BE2C (cell line): ENCODE measurements at regions not wholly inside any gene's neighbourhood (a gene's known extent, or its start where the extent isn't known, plus 50 kb on each side); places are given as distances from the start of the nearest gene placed in this dataset.

Source experiments
- DNase-seq: peaks from one replicate; pipeline ENCODE4 v3.0.0-alpha.2; 2020
- H3K27me3 ChIP-seq: fragments of 250-450 bp; sonication (Bioruptor Pico); 2 replicates; pipeline ENCODE4 v1.5.1; 2020; ENCODE audit warnings: mild to moderate bottlenecking
- H3K36me3 ChIP-seq: fragments of 250-450 bp; sonication (Bioruptor Pico); 2 replicates; pipeline ENCODE4 v1.5.1; 2020; ENCODE audit warnings: mild to moderate bottlenecking
- H3K4me1 ChIP-seq: fragments of 250-450 bp; sonication (Bioruptor Pico); 2 replicates; pipeline ENCODE4 v1.5.1; 2020
- H3K4me3 ChIP-seq: 2 replicates; pipeline ENCODE4 v1.5.1; 2011; ENCODE audit warnings: low read depth, low read length
- H3K9me3 ChIP-seq: fragments of 250-450 bp; sonication (Bioruptor Pico); 2 replicates; pipeline ENCODE4 v1.5.1; 2020
- TF ChIP-seq, protein P1 (sequence below): IDR thresholded peaks from 2 replicates; pipeline ENCODE4 v1.5.1; 2012; ENCODE audit warnings: mild to moderate bottlenecking, low read depth, low read length

GRCh38 chr1:83794384-83794783 lies 204.5 kb downstream of the TTLL7 start:
- Histone ChIP-seq H3K9me3 (no peaks in the 10 kb centered on the region), H3K36me3 (no peaks in the 10 kb centered on the region), H3K4me1 (no peaks in the 10 kb centered on the region), H3K4me3 (no peak overlapping the region), H3K27me3 (no peaks in the 10 kb centered on the region)
- TF ChIP-seq, protein P1, sequence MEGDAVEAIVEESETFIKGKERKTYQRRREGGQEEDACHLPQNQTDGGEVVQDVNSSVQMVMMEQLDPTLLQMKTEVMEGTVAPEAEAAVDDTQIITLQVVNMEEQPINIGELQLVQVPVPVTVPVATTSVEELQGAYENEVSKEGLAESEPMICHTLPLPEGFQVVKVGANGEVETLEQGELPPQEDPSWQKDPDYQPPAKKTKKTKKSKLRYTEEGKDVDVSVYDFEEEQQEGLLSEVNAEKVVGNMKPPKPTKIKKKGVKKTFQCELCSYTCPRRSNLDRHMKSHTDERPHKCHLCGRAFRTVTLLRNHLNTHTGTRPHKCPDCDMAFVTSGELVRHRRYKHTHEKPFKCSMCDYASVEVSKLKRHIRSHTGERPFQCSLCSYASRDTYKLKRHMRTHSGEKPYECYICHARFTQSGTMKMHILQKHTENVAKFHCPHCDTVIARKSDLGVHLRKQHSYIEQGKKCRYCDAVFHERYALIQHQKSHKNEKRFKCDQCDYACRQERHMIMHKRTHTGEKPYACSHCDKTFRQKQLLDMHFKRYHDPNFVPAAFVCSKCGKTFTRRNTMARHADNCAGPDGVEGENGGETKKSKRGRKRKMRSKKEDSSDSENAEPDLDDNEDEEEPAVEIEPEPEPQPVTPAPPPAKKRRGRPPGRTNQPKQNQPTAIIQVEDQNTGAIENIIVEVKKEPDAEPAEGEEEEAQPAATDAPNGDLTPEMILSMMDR, result no peak
- DNase-seq, result no peak

GRCh38 chr1:83791821-83792437 lies 207.0 kb downstream of the TTLL7 start:
- Histone ChIP-seq H3K9me3 (no peaks in the 10 kb centered on the region), H3K4me1 (no peaks in the 10 kb centered on the region), H3K36me3 (no peaks in the 10 kb centered on the region), H3K27me3 (no peaks in the 10 kb centered on the region), H3K4me3 (no peak overlapping the region)
- DNase-seq, result no peak
- TF ChIP-seq, protein P1, result no peak

DNA sequence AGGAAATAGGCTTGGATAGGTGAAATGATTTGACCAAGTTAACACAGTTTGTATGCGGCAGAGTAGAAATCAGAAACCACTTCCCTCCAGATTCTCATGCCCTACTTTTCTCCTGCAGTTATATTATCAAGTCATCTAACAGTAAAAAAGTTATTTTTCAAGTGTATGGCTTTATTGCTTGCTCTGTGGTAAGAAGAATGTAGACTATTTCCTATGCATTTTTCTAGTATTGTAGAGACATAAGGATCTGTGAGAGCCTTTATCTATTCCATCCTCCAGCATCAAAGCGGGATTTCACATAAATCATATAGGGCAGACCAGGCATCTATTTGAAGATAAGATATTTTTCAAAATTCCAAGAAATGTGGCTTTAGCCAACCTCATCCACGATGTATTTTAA lies 208.5 kb downstream of the TTLL7 start:
- no peaks in the 10 kb centered on the region for H3K27me3 ChIP-seq
- TF ChIP-seq, protein P1, result no peak
- no peaks in the 10 kb centered on the region for H3K4me1 ChIP-seq
- no peak overlapping the region for H3K4me3 ChIP-seq
- H3K36me3 ChIP-seq, result no peaks in the 10 kb centered on the region
- H3K9me3 ChIP-seq, result no peaks in the 10 kb centered on the region
- no peak for DNase-seq

- no peaks in the 10 kb centered on the region for H3K9me3 ChIP-seq
- TF ChIP-seq, protein P1, result no peak
- no peaks in the 10 kb centered on the region for H3K36me3 ChIP-seq
- DNase-seq, result no peak
- no peaks in the 10 kb centered on the region for H3K4me1 ChIP-seq
- no peak overlapping the region for H3K4me3 ChIP-seq
- H3K27me3 ChIP-seq, result no peaks in the 10 kb centered on the region
Observed at GRCh38 chr1:83787246-83787998, 211.5 kb downstream of the TTLL7 start.

GRCh38 chr1:83781667-83782066 lies 217.3 kb downstream of the TTLL7 start:
- H3K9me3 ChIP-seq, result no peaks in the 10 kb centered on the region
- H3K4me3 ChIP-seq, result no peak overlapping the region
- DNase-seq, result no peak
- H3K36me3 ChIP-seq, result no peaks in the 10 kb centered on the region
- no peaks in the 10 kb centered on the region for H3K4me1 ChIP-seq
- no peaks in the 10 kb centered on the region for H3K27me3 ChIP-seq
- TF ChIP-seq, protein P1, result no peak

GRCh38 chr1:83779565-83779964 lies 219.4 kb downstream of the TTLL7 start:
- TF ChIP-seq, protein P1, result no peak
- Histone ChIP-seq H3K9me3 (no peaks in the 10 kb centered on the region), H3K4me1 (no peaks in the 10 kb centered on the region), H3K27me3 (no peaks in the 10 kb centered on the region), H3K4me3 (no peak overlapping the region), H3K36me3 (no peaks in the 10 kb centered on the region)
- no peak for DNase-seq
